GM21360 (cell line): ENCODE measurements at regions not wholly inside any gene's neighbourhood (a gene's known extent, or its start where the extent isn't known, plus 50 kb on each side); places are given as distances from the start of the nearest gene placed in this dataset.
A peak's percentile ranks its signal among the peaks of the same experiment; 100 is the strongest.

Experiments
- ATAC-seq: cut with Tn5 transposase; IDR thresholded peaks from one replicate; pipeline ENCODE4 v1.9.1; 2021; ENCODE audit warnings: mild to moderate bottlenecking, moderate library complexity; ENCODE audit not compliant: unreplicated experiment

- ATAC-seq: no peak
These were observed 153.8 kb upstream of the FST start for GRCh38 chr5:53326424-53327153.

- ATAC-seq: no peak
These were observed 152.6 kb upstream of the FST start for GRCh38 chr5:53327811-53328334.

DNA sequence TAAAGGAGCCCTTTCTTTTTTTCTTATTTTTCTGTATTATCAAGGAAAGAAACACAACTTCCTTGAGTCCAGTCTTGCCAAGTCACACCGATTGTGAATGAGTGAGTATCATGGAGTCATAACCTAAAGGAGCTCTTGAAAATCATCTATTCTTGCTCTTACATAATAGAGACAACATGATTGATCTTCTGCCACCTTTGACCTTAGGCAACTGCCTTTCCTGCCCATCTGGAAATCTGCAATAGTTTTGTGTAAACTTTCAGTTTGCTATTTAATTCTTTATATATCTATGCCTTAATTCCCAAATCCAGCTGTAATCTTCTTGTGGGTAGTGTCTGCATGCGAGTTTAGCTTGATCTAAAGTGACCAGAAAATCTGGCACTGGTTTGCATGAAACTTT lies 149.9 kb upstream of the FST start:
- ATAC-seq: no peak

- ATAC-seq: no peak
These were observed 149.0 kb upstream of the FST start for GRCh38 chr5:53331463-53331862.

DNA sequence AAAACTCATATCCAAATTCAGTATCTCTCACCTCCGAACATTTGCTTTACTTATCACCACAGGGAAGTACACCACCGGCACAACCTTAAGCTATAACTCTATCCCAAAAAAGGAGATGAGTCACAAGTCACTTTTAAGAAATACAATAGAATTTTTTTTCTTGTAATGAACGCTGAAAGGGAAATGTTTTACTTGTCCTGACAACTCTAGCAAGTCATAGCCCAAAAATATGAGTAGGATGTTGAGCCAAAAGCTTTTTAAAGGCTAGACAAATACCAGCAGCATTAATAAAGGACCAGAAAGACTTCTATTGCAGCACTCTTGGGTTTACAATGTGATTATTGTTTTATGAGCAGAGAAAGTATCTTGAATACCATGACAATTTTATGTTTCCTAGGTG lies 147.3 kb upstream of the FST start:
- no peak for ATAC-seq

DNA sequence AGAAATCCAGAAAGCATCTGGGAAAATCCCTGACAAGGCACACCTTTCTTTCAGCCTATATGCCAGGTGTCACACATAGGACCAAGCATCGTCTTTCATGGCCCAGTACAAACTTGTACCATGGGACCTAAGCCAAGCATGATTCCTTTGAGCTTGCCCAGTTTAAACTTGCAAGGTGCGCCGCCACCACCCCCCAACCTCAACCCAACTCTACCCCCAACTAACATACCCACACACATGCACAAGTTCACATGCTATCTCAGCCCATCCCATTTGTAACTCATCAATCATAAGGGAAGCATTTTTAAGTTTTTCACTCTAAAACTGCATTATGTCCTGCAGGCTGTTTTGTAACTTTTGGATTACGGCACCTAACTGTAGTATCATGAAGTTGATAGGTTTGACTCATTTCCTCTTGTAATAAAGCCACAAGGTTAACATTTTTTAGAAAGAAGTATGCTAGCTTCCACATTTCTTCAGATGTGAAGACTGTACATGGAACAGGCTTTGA lies 145.9 kb upstream of the FST start:
- ATAC-seq: no peak

DNA sequence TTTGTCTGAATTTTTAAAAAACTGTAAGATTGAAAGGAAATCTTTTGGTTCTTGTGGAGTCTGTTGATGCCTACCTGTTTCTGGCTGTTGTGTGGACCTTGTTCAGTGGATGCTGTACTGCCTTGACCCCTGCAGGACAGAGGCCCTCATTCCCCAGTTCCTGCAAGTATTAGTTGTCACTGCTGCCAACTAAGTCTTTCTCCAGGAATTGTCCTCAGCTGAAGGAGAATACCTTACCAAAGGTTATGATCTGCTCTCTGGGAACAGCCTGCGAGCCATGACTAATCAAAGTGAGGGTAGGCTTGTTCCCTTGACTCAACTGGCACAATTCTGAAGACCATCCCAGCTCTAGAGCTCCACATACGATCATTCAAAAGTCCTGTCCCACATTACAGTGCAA lies 145.3 kb upstream of the FST start:
- no peak for ATAC-seq

GRCh38 chr5:53337827-53338226 lies 142.6 kb upstream of the FST start:
- no peak for ATAC-seq

GRCh38 chr5:53338971-53339370 lies 141.5 kb upstream of the FST start:
- ATAC-seq: no peak

- ATAC-seq: no peak
These were observed 140.4 kb upstream of the FST start for GRCh38 chr5:53339962-53340540.

- no peak for ATAC-seq
These were observed 139.3 kb upstream of the FST start for GRCh38 chr5:53340956-53341750.

GRCh38 chr5:53342236-53342635 lies 138.2 kb upstream of the FST start:
- ATAC-seq: no peak

- ATAC-seq: no peak
These were observed 137.2 kb upstream of the FST start for GRCh38 chr5:53343187-53343586.

DNA sequence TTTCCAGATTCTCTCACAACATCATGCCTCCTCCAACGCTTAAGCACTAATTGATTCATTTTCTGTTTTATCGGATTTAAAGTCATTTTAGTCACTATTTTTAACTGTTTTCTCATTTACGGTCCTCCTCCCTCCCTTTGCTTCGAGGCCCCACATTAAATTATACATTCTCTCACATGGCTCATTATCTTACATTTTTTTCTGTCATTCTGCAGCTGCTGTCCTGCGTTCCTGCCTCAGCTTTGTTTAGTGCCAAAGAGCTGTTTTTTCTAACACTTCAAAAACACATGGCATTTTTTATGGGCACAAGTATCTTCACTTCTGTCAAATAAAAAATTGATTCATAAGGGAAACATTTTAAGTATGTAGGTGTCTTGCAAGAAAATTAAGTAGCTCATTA lies 130.1 kb upstream of the FST start:
- ATAC-seq: no peak

- ATAC-seq: no peak
These were observed 129.2 kb upstream of the FST start for GRCh38 chr5:53350991-53351770.

DNA sequence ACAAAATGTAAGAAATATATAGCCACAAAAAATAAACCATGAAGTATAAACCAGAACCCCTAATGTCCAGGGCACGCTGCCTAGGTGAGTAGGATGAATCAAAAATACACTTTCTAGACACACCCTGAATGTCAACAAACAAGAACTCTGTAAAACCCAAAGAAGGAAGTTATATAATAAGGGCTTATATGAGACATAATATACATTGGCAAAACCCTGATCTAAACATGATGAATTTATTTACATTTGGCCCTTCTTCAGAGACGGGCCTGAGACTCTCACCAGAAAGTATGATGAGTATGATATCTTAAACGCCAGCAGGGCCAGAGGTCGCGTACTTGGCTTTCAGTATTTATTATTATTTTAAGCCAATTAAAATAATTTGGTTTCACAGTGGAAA lies 125.1 kb upstream of the FST start:
- no peak for ATAC-seq

DNA sequence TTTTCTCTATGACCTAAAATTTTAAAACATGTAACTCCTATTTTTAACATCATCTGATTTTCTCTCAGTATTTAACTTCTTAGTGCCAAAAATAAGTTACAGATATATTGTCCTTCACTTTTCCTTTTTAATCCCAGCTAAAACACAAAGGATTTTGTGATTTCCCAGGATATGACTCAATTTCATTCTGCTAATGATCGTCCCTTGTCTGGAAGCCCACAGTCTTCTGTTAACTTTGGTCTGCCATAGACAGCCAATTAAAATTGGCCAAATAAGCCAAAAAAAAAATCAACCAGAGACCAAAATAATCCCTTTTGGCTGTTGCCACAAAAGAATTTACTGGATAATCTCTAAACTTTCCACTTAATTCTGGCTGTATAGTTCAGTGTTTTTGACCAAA lies 124.5 kb upstream of the FST start:
- no peak for ATAC-seq

DNA sequence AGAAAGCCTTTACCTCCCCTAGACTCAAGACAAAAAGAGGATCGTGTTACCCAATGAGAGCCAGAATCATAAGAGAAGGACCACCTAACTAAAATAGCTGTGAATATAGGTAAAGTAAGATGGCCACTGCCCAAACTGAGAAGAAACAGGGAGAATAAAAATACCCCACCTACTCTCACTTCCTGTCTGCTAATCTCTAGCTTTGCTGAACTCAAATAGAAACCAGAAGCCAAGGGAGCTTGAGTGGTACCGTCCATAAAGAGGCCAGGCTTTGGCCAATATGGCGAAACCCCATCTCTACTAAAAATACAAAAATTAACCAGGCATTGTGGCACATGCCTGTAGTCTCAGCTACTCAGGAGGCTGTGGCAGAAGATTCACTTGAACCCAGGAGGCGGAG lies 123.0 kb upstream of the FST start:
- ATAC-seq: peak; percentile 83

DNA sequence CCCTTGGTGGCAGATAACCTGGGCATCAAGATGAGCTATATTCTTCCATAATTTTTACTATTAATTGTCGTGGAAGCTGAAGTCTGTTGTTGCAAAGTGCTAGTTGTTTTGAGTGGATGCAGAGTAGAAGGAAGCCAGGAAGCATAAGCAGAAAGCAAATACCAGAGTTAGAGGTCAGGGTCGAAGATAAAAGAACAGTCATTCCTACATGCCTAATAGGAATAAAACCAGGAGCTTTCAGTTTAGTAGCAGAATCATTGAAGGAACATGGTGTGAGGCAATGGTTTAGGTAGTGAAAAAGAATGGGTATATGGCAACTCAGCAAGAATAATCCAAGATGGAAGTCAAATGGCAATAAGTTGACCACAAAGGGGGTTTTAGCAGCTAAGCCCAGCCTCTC lies 121.6 kb upstream of the FST start:
- ATAC-seq: no peak

- no peak for ATAC-seq
These were observed 120.4 kb upstream of the FST start for GRCh38 chr5:53359916-53360517.

GRCh38 chr5:53360811-53361210 lies 119.6 kb upstream of the FST start:
- no peak for ATAC-seq
